H9 (cell line): ENCODE measurements at regions not wholly inside any gene's neighbourhood (a gene's known extent, or its start where the extent isn't known, plus 50 kb on each side); places are given as distances from the start of the nearest gene placed in this dataset.
"Not testable (repeated sequence)": the region's sequence is repeated elsewhere in the genome, so short reads cannot be mapped to it uniquely, and the experiment has no call there.

Experiments
- DNase-seq: peaks from one replicate; pipeline ENCODE4 v3.0.0-alpha.2; 2017
- H2AFZ ChIP-seq: one replicate; pipeline ENCODE4 v1.6.1; 2013; ENCODE audit warnings: mild to moderate bottlenecking, low read length, control low read depth, moderate library complexity
- H2AK5ac ChIP-seq: 2 replicates; pipeline ENCODE4 v1.6.1; 2013; ENCODE audit warnings: low read length, control low read depth, mixed read lengths; ENCODE audit not compliant: insufficient read length
- H2BK120ac ChIP-seq: one replicate; pipeline ENCODE4 v1.6.1; 2013; ENCODE audit warnings: low read depth, mild to moderate bottlenecking, low read length, control low read depth, inconsistent platforms; ENCODE audit not compliant: poor library complexity, severe bottlenecking
- H2BK12ac ChIP-seq: 2 replicates; pipeline ENCODE4 v1.6.1; 2013; ENCODE audit warnings: low read length, control low read depth, mixed read lengths, low read depth; ENCODE audit not compliant: insufficient read length
- H2BK15ac ChIP-seq: 2 replicates; pipeline ENCODE4 v1.6.1; 2013; ENCODE audit warnings: low read depth, low read length, control low read depth
- H2BK20ac ChIP-seq: one replicate; pipeline ENCODE4 v1.6.1; 2013; ENCODE audit warnings: low read depth, mild to moderate bottlenecking, low read length, control low read depth, inconsistent platforms; ENCODE audit not compliant: poor library complexity, severe bottlenecking
- H2BK5ac ChIP-seq: 2 replicates; pipeline ENCODE4 v1.6.1; 2013; ENCODE audit warnings: low read length, control low read depth, mixed read lengths; ENCODE audit not compliant: insufficient read length
- H3K14ac ChIP-seq: 2 replicates; pipeline ENCODE4 v1.6.1; 2013; ENCODE audit warnings: low read length, control low read depth; ENCODE audit not compliant: insufficient read depth
- H3K18ac ChIP-seq: 2 replicates; pipeline ENCODE4 v1.6.1; 2013; ENCODE audit warnings: low read depth, mild to moderate bottlenecking, mixed read lengths, low read length, control low read depth; ENCODE audit not compliant: insufficient read length
- H3K23ac ChIP-seq: 2 replicates; pipeline ENCODE4 v1.6.1; 2013; ENCODE audit warnings: low read length, control low read depth, mixed read lengths, low read depth; ENCODE audit not compliant: insufficient read length
- H3K23me2 ChIP-seq: 2 replicates; pipeline ENCODE4 v1.6.1; 2013; ENCODE audit warnings: low read depth, mild to moderate bottlenecking, mixed read lengths, low read length, control low read depth; ENCODE audit not compliant: insufficient read length, poor library complexity, severe bottlenecking
- H3K27ac ChIP-seq: 2 replicates; pipeline ENCODE4 v1.5.1; 2013; ENCODE audit warnings: low read length, control low read depth, mixed read lengths, low read depth; ENCODE audit not compliant: insufficient read length
- H3K27me3 ChIP-seq: 2 replicates; pipeline ENCODE4 v1.6.1; 2013; ENCODE audit warnings: low read length, control low read depth, inconsistent platforms; ENCODE audit not compliant: insufficient read depth
- H3K4ac ChIP-seq: 2 replicates; pipeline ENCODE4 v1.6.1; 2013; ENCODE audit warnings: low read depth, mild to moderate bottlenecking, control low read depth, inconsistent platforms, low read length, moderate library complexity
- H3K4me1 ChIP-seq: 2 replicates; pipeline ENCODE4 v1.6.1; 2013; ENCODE audit warnings: low read length, control low read depth, inconsistent platforms; ENCODE audit not compliant: insufficient read depth
- H3K4me2 ChIP-seq: 2 replicates; pipeline ENCODE4 v1.6.1; 2013; ENCODE audit warnings: low read length, control low read depth, mixed read lengths; ENCODE audit not compliant: insufficient read length, insufficient read depth
- H3K56ac ChIP-seq: 2 replicates; pipeline ENCODE4 v1.6.1; 2013; ENCODE audit warnings: low read depth, mild to moderate bottlenecking, mixed read lengths, low read length, control low read depth; ENCODE audit not compliant: insufficient read length
- H3K79me1 ChIP-seq: 2 replicates; pipeline ENCODE4 v1.6.1; 2013; ENCODE audit warnings: low read depth, mild to moderate bottlenecking, moderate library complexity, low read length, control low read depth, inconsistent platforms; ENCODE audit not compliant: insufficient read depth, poor library complexity, severe bottlenecking
- H3K79me2 ChIP-seq: 2 replicates; pipeline ENCODE4 v1.6.1; 2013; ENCODE audit warnings: low read length, control low read depth, inconsistent platforms; ENCODE audit not compliant: insufficient read depth
- H3K9ac ChIP-seq: 2 replicates; pipeline ENCODE4 v1.6.1; 2013; ENCODE audit warnings: low read length, control low read depth, mixed read lengths; ENCODE audit not compliant: insufficient read length; ENCODE audit errors: extremely low read depth
- H3K9me3 ChIP-seq: one replicate; pipeline ENCODE4 v1.6.1; 2013; ENCODE audit warnings: low read depth, low read length, inconsistent platforms; ENCODE audit not compliant: control insufficient read depth
- H3T11ph ChIP-seq: one replicate; pipeline ENCODE4 v1.6.1; 2013; ENCODE audit warnings: mild to moderate bottlenecking, low read length, control low read depth, inconsistent platforms
- H4K20me1 ChIP-seq: one replicate; pipeline ENCODE4 v1.6.1; 2013; ENCODE audit not compliant: control insufficient read depth, insufficient read length, insufficient read depth
- H4K5ac ChIP-seq: 2 replicates; pipeline ENCODE4 v1.6.1; 2013; ENCODE audit warnings: low read depth, mild to moderate bottlenecking, mixed read lengths, low read length, control low read depth; ENCODE audit not compliant: insufficient read length
- H4K8ac ChIP-seq: replicated peaks from 2 replicates; pipeline ENCODE4 v1.6.1; 2013; ENCODE audit warnings: low read length, control low read depth, mixed read lengths, low read depth; ENCODE audit not compliant: insufficient read length
- H4K91ac ChIP-seq: 2 replicates; pipeline ENCODE4 v1.6.1; 2013; ENCODE audit warnings: low read depth, mild to moderate bottlenecking, moderate library complexity, mixed read lengths, low read length, control low read depth; ENCODE audit not compliant: insufficient read length
- H3K27ac Mint-ChIP-seq, 3 experiments: 2 replicates in 2 of 3; 3 replicates in 1 of 3; pipeline ENCODE4 v1.8.0; 2020 to 2021; ENCODE audit warnings: mixed read lengths in 3 of 3, mild to moderate bottlenecking in 1 of 3, moderate library complexity in 1 of 3
- H3K27me3 Mint-ChIP-seq: 2 replicates; pipeline ENCODE4 v1.8.0; 2021; ENCODE audit warnings: low read depth, mild to moderate bottlenecking, moderate library complexity, mixed read lengths
- H3K36me3 Mint-ChIP-seq, 3 experiments: 2 replicates in 2 of 3; 3 replicates in 1 of 3; pipeline ENCODE4 v1.8.0; 2020 to 2021; ENCODE audit warnings: low read depth in 3 of 3, mixed read lengths in 3 of 3; ENCODE audit not compliant: insufficient read depth in 1 of 3
- H3K4me1 Mint-ChIP-seq, 2 experiments: 2 replicates each; pipeline ENCODE4 v1.8.0; 2020; ENCODE audit warnings: mixed read lengths in 2 of 2
- H3K4me3 Mint-ChIP-seq, 2 experiments: 2 replicates in 1 of 2; 3 replicates in 1 of 2; pipeline ENCODE4 v1.8.0; 2020 to 2021; ENCODE audit warnings: mild to moderate bottlenecking in 2 of 2, mixed read lengths in 2 of 2, moderate library complexity in 1 of 2
- H3K9me3 Mint-ChIP-seq, 2 experiments: 2 replicates in 1 of 2; 3 replicates in 1 of 2; pipeline ENCODE4 v1.8.0; 2020; ENCODE audit warnings: mild to moderate bottlenecking in 2 of 2, mixed read lengths in 2 of 2, moderate library complexity in 1 of 2
- CTCF ChIP-seq: fragments of 200-600 bp; sonication (generic); conservative IDR thresholded peaks from 3 replicates; pipeline ENCODE4 v1.8.0; 2021; ENCODE audit warnings: antibody characterized with exemption, mild to moderate bottlenecking
- WGBS: extraction: QIAGEN DNeasy Blood & Tissue Kit; methylation state at CpG from one replicate; pipeline ENCODE4 v1.1.7; 2013; ENCODE audit warnings: missing lambda C conversion rate, low lambda C conversion rate, mixed read lengths; ENCODE audit not compliant: insufficient read length; ENCODE audit errors: extremely low coverage; 5-methylcytosine and 5-hydroxymethylcytosine counted together

- no peak for TF ChIP-seq CTCF
- DNase-seq = no peak
- H3K18ac ChIP-seq = no peak overlapping the region
- no peak overlapping the region for H3K27ac ChIP-seq
- no peaks in the 10 kb centered on the region for H3K23me2 ChIP-seq
- H3K27me3 ChIP-seq = no peaks in the 10 kb centered on the region
- no peak overlapping the region for H2BK5ac ChIP-seq
- no peaks in the 10 kb centered on the region for H3K79me1 ChIP-seq
- Mint-ChIP-seq H3K36me3 (no peaks in the 10 kb centered on the region), H3K4me1 (peaks cover 3% of the 10 kb centered on the region in 2 experiments; a peak in 2 of 4 replicates), H3K27me3 (no peaks in the 10 kb centered on the region), H3K9me3 (peaks cover 2 to 3% of the 10 kb centered on the region in 2 experiments; a peak in 3 of 5 replicates), H3K4me3 (no peak overlapping the region), H3K27ac (no peak overlapping the region)
- no peaks in the 10 kb centered on the region for H4K20me1 ChIP-seq
- H3K79me2 ChIP-seq = no peaks in the 10 kb centered on the region
- H3K14ac ChIP-seq = no peak overlapping the region
- no peaks in the 10 kb centered on the region for H3K4me1 ChIP-seq
- no peak overlapping the region for H2AK5ac ChIP-seq
- H4K91ac ChIP-seq = no peak overlapping the region
- H2BK15ac ChIP-seq = no peak overlapping the region
- no peak overlapping the region for H3K9ac ChIP-seq
- no CpG with 5 or more reads among the region's 3 CpGs for WGBS
- H3K56ac ChIP-seq = no peak overlapping the region
- no peak overlapping the region for H2BK20ac ChIP-seq
- no peak overlapping the region for H2AFZ ChIP-seq
- H3K9me3 ChIP-seq = no peaks in the 10 kb centered on the region
- H3K4ac ChIP-seq = no peak overlapping the region
- no peak overlapping the region for H3K4me2 ChIP-seq
- no peak overlapping the region for H2BK12ac ChIP-seq
- no peak overlapping the region for H2BK120ac ChIP-seq
- H3T11ph ChIP-seq = no peak overlapping the region
- H4K5ac ChIP-seq = no peak overlapping the region
- no peak overlapping the region for H4K8ac ChIP-seq
- H3K23ac ChIP-seq = no peak overlapping the region
Observed at GRCh38 chr6:102812242-102812641, 1418.7 kb downstream of the GRIK2 start.

- H3K79me1 ChIP-seq, H2BK12ac ChIP-seq, H4K91ac ChIP-seq, H3K23me2 ChIP-seq, H3K4me2 ChIP-seq, H3T11ph ChIP-seq, H3K4ac ChIP-seq, H4K8ac ChIP-seq, H2AK5ac ChIP-seq, H3K4me3 Mint-ChIP-seq, H3K56ac ChIP-seq, H3K79me2 ChIP-seq, H3K14ac ChIP-seq, H4K20me1 ChIP-seq, H2BK20ac ChIP-seq, DNase-seq, H3K18ac ChIP-seq, H3K27me3 ChIP-seq, H4K5ac ChIP-seq, H2BK15ac ChIP-seq, H3K9me3 Mint-ChIP-seq, H3K4me1 Mint-ChIP-seq, H2AFZ ChIP-seq, H2BK120ac ChIP-seq, H3K4me1 ChIP-seq, H3K36me3 Mint-ChIP-seq, H3K9me3 ChIP-seq, H3K27me3 Mint-ChIP-seq, H3K27ac ChIP-seq, H3K9ac ChIP-seq, H3K23ac ChIP-seq, H3K27ac Mint-ChIP-seq, H2BK5ac ChIP-seq: not testable (repeated sequence)
- no CpG with 5 or more reads among the region's 11 CpGs for WGBS
Observed at GRCh38 chr6:102808944-102809505, 1415.5 kb downstream of the GRIK2 start.
